Esophagus mucosa (tissue), 1 donor: ENCODE measurements at regions not wholly inside any gene's neighbourhood (a gene's known extent, or its start where the extent isn't known, plus 50 kb on each side); places are given as distances from the start of the nearest gene placed in this dataset.
"Not testable (repeated sequence)": the region's sequence is repeated elsewhere in the genome, so short reads cannot be mapped to it uniquely, and the experiment has no call there.

Experiments
- ATAC-seq: fragments of 200-7000 bp; cut with Tn5 transposase; one replicate; pipeline ENCODE4 v1.9.1; 2020
- donor health status: DM: yes; HTN: yes; CAD: no.

GRCh38 chr3:127072221-127072771 lies 89.4 kb downstream of the PLXNA1 start:
- no peak for ATAC-seq

DNA sequence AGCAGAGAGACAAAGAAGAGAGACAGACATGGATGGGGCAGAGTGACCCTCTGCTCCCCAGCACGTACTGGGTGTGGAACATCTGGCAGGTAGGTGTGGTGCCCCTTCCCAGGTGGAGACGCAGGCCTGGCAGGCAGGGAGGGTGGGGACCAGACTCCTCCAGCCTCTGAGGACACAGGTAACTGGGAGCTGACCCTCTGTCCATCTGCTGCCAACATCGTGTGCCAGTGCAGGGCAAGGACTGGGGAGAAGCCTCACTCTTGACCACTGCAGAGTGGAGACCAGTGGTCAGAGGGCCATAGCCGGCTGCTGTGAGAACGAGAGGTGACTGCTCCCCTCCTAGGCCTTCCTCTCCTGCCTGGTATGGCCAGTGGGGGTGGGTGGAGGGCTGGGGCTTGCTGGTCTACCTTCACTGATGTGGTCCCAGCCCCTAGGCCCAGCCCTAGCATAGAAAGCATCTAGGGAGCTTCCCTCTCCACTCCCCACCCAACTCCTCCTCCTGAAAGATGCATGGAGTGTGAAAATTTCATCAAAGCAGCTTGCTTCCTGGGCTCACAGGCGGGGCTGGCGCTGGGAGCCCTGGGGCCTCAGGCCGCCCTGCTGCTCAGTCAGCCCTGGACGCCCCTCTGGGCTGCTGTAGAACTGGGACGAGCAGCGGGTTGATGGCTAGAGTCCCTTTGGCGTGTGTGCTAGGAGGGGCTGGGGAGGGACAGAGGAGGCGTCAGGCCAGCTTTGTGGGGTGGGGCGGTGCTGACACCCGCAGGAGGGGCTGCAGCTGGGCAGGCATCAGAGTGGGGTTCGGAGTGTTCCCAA lies 90.3 kb downstream of the PLXNA1 start:
- no peak for ATAC-seq

DNA sequence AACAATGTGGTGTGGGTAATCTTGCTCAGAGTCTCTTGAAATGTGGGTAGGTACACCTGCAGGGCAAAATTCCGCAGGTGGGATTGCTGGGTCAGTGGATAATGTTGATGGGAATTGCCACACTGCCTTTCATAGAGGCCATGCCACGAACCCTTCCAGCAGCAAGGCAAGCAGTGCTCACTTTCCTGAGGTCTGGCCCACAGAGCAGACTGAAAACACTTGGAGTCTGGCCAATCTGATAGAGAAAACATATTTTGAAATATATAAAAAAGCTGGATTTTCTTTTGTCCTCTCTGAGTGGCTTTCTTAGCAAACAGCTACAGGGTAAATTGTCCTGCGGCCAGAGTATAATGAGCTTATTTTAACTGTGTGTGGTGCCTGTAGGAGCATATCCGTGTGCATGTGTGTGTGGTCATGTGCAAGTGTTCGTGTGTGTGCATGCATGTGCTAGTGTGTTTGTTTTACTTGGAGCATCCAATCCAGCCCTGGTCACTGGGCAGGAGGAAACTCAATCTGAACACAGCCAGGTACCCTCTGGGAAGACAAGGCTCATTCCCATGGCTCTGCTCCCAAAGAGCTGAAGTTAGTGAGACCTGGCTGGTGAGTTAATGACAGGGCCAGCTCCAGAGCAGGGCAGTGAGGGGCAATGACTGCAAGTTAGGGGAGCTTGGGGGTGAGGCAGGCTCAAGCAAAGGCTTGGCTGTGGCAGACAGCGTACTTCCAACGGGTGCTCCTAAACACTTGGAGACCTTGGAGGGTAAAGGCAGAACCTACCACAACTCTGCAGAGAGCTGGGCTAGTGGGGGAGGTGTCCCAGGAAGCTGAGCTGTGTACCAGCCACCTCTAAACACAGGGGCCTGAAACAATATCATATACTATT lies 91.3 kb downstream of the PLXNA1 start:
- no peak for ATAC-seq

DNA sequence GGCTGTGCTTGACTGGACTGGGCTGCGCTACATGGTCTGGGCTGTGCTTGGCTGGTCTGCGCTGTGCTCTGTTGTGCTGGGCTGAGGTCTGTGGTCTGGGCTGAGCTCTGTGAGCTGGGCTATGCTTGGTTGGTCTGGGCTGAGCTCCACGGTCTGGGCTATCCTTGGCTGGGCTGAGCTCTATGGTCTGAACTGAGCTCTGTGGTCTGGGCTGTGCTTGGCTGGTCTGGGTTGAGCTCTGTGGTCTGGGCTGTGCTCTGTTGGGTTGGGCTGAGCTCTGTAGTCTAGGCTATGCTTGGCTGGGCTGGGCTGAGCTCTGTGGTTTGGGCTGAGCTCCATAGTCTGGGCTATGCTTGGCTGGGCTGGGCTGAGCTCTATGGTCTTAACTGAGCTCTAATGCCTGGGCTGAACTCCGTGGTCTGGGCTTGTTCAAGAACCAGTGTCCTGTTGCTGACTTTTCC lies 92.0 kb downstream of the PLXNA1 start:
- ATAC-seq = peak; percentile 92

GRCh38 chr3:127076166-127076992 lies 93.5 kb downstream of the PLXNA1 start:
- ATAC-seq = not testable (repeated sequence)

DNA sequence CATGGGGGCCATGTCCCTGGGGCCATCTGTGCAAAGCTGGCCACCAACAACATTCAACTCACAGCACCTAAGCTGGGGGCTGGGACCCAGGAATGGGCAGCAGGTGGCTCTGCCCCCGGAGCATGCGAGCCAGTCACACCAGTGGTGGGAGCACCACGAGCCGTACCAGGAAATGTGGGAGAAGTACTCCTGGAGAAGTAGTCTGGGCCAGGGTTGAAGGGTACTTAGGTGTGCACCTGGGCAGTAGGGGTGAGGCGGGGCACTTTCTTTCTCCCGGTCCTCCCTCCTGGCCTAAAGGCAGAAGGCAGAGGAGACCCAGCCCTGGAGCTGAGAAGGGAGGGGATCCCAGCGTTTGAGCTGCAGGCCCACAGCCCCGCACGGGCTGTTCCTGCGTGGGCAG lies 94.2 kb downstream of the PLXNA1 start:
- ATAC-seq = no peak

DNA sequence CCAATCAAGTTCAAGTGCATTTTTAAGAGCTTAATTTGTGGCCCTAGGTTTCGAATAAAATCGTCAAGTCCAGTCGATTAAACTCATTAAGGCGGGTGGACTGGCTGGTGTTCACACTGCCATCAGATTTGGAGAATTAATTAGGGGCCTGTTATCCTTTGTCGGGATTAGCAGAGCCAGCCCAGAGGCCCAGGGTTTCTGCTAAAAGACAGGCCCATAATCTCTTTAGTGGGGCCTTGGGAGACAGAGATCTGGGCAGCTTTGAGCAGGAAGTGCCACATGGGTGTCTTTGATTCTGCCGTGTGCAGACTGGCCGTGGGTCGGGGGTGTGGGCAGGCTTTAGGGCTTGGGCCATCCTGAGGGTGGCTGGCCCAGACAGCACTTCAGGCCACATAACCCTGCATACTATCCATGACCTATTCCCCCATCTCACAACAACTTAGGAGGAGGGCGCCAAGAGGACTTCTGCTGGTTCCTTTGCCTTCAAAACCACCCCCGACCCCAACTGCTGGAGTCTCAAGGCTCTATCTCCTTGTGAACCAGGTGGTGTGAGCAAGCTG lies 94.7 kb downstream of the PLXNA1 start:
- no peak for ATAC-seq

DNA sequence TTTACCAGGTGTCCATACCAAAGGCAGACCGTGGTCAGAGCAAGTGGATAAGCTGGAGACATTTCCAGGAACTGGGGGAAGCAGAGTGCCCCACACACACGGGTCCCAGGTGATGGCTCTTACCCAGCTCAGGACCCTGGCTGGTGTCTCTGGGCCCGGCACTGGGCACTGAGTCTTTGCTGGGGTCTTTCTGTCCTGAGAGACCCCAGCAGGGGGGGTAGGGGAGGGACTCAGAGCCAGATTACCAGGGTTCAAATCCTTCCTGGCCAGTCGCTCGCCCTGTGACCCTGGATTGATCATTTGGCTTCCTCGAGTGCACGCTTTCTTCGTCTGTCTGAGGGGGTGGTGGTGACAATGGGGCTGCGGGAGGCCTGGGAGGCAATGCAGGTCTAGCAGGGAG lies 95.7 kb downstream of the PLXNA1 start:
- no peak for ATAC-seq

GRCh38 chr3:127079211-127079610 lies 96.3 kb downstream of the PLXNA1 start:
- no peak for ATAC-seq

DNA sequence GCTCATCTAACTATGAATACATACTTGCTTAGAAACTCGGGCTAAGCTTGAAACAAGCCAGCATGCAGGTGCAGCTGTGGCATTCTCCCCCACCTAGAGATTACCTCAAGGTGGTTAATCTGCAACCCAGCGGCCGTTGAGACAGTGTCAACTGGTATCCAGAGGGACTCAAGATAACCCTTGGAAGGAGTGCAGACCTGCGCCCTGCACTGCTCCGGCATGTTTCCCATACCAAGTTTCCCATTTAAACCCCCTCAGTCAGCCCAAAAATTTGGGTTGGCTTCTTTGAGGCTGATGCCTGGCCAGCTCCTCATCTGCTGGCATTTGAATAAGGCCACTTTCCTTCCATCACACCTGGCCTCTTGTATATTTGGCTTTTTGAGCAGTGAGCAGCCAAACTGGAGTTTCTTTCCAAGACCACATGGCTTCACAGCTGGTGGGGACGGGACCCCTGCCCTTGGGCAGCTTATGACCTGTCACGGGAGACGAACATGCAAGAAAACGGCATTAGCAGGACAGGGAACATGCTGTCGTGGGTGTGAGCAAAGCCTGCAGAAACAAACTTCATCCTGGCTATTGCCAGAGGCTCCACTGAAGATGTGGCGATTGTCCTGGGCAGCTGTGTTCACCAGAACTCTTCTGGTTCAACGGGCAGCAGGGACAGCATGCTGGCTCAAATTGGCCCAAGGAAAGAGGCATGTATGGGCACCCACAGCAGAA lies 98.2 kb downstream of the PLXNA1 start:
- ATAC-seq = no peak

DNA sequence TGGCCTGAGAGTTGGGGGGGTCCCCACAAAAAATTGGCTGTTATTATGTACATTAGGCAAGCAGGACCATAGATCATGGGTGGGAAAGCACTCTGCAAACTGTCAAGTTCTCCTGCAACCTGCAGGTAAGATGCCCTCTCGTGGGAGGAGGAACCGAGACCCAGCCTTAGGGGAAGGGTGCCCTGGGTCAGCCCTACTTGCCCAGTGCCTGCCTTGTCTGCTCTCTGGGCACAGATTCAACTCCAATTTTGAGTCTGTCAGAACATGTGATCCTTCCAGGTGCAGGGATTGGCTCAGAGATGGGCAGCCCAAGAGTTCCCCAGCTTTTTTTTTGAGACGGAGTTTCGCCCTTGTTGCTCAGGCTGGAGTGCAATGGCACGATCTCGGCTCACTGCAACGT lies 99.2 kb downstream of the PLXNA1 start:
- ATAC-seq = no peak

GRCh38 chr3:127083778-127084397 lies 101.0 kb downstream of the PLXNA1 start:
- ATAC-seq = no peak

DNA sequence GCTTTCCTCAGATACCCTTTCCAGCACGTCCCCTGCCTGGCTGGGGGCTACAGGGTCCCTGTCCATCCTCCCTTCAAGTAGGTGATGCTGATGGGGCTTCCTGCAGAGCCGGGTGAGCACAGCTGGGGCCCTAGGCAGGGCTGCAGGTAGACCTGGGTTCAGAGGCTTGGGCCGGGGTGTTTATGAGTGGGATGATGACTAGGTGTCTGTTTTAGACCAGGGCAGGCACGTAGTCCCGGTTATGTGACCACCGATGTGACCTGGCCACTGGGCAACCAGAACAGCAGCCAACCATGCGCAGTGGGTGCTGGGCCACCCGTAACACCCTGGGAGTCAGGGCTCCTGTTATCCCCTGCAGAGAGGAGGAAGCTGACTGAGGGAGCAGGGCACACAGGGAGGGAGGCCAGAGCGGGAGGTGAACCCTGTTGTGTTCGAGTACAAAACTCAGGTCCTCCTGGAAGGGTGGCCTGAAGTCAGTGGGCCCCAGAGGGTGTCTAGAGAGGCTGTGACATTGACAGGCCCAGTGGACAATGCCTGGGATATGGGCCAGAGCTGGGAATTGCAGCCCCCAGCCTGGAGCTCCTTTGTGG lies 101.6 kb downstream of the PLXNA1 start:
- no peak for ATAC-seq

DNA sequence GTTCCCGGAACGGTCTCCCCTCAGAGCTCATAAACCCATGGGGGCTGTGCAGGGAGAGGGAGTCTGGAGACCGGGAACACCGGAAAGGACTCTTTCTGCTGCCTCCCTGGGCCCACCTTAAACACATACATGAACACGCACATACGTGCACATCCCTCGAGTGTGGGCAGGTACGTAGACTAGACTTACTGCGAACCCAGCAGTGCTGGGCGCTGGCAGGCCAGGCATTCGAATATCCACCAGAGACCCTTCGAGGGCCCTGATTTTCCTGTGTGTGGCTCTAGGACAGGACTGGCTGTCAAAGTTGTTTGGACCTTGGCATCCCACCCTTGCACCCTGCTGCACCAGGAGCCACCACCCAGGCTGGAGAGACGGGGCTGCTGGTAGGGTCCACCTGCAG lies 102.7 kb downstream of the PLXNA1 start:
- no peak for ATAC-seq

DNA sequence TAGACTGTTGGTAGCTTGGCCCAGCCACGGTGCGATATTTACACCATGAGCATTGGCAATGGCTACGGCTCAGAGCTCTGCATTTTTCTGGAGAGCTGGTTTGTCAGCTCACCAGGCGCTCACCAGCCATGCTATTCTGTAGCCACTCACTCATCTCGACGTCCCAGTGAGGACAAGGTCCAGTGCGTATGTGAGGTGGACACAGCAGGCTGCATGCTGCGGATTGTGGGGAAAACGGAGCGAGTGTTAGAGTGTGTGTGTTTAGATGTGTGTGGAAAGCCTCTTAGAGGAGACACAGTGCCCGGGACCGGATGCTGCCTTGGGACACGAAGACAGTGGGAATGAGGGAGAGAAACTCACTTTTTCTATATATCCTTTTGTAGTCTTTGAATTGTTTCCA lies 103.7 kb downstream of the PLXNA1 start:
- not testable (repeated sequence) for ATAC-seq

DNA sequence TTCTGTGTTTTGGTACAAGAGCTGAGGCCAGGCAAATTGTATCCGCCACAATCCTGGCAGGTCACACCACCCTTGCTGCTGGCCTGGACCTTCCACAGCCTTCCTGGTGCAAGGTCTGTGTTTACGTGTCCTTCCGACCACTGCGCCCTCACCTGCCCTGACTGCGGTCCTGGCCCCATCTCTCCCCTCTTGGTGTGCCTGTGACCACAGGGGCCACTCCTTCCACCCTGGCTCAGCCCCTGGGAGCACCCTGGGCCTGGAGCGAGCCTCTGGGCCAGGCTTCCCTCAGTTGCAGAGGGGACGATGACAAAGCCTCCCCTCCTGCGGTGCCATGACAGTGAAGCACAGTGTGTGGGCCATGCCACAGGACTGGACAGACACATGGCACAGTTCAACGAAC lies 104.5 kb downstream of the PLXNA1 start:
- no peak for ATAC-seq

- no peak for ATAC-seq
These were observed 104.2 kb upstream of the PRR23E start for GRCh38 chr3:127088511-127089351.

- no peak for ATAC-seq
These were observed 103.3 kb upstream of the PRR23E start for GRCh38 chr3:127089486-127090145.
